ENCODE measurements at regions not wholly inside any gene's neighbourhood (a gene's known extent, or its start where the extent isn't known, plus 50 kb on each side); places are given as distances from the start of the nearest gene placed in this dataset.

DNA sequence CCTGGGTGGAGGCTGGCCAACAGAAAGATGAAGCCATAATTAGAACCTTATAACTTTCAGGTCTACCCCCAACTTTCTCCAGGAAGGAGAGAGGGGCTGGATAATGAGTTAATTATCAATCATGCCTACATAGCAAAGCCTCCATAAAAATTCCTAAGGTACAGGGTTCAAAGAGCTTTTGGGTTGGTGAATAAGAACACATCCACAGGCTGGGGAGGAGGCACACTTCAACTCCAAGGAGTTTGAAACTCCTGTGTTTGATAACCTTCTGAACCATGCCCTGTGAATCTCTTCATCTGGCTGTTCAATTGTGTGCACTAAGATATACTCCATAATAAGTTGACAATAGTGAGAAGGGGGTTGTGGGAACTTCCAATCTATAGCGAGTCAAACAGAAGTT lies 552.3 kb downstream of the TDRD15 start:
- TF ChIP-seq CTCF (IDR thresholded peaks at IDR 0.05; ENCODE audit: low read depth, low read length, poor library complexity, severe bottlenecking) (no peak), EZH2phosphoT487 (IDR thresholded peaks at IDR 0.05; ENCODE audit: borderline replicate concordance, low read length) (no peak)
